Liver (tissue), 8 donors: ENCODE measurements at regions not wholly inside any gene's neighbourhood (a gene's known extent, or its start where the extent isn't known, plus 50 kb on each side); places are given as distances from the start of the nearest gene placed in this dataset.

Experiments used
- DNase-seq: peaks from one replicate; pipeline ENCODE4 v3.0.0-alpha.2; 2017; ENCODE audit warnings: low spot score
- H3K27ac ChIP-seq, 2 donors: one replicate each; pipeline ENCODE4 v1.7.0; 2013; ENCODE audit warnings: inconsistent platforms in 2 of 2, low read length in 2 of 2, control low read depth in 1 of 2, low read depth in 1 of 2, mild to moderate bottlenecking in 1 of 2
- H3K27me3 ChIP-seq, 4 donors: one replicate each; pipeline versions ENCODE4 v1.6.1 to v1.7.0; 2013; ENCODE audit warnings: low read length in 3 of 4, inconsistent platforms in 1 of 4, mild to moderate bottlenecking in 1 of 4, moderate library complexity in 1 of 4; ENCODE audit not compliant: control insufficient read depth in 4 of 4, insufficient read depth in 4 of 4
- H3K36me3 ChIP-seq, 4 donors: one replicate each; pipeline versions ENCODE4 v1.6.1 to v1.7.0; 2013; ENCODE audit warnings: low read length in 3 of 4, mild to moderate bottlenecking in 3 of 4, low read depth in 1 of 4, moderate library complexity in 1 of 4; ENCODE audit not compliant: control insufficient read depth in 4 of 4, insufficient read depth in 3 of 4
- H3K4me1 ChIP-seq, 4 donors: one replicate each; pipeline versions ENCODE4 v1.6.1 to v1.7.0; 2013; ENCODE audit warnings: low read length in 3 of 4, mild to moderate bottlenecking in 3 of 4, moderate library complexity in 1 of 4; ENCODE audit not compliant: control insufficient read depth in 4 of 4, insufficient read depth in 4 of 4
- H3K4me3 ChIP-seq, 3 donors: one replicate each; pipeline versions ENCODE4 v1.6.1 to v1.7.0; 2013; ENCODE audit warnings: low read length in 3 of 3, control low read depth in 1 of 3, low read depth in 1 of 3, mild to moderate bottlenecking in 1 of 3
- H3K9ac ChIP-seq, 2 donors: one replicate each; pipeline ENCODE4 v1.7.0; 2013; ENCODE audit warnings: low read length in 2 of 2, mild to moderate bottlenecking in 2 of 2, moderate library complexity in 2 of 2, control low read depth in 1 of 2, low read depth in 1 of 2
- H3K9me3 ChIP-seq, 4 donors: one replicate each; pipeline versions ENCODE4 v1.6.1 to v1.7.0; 2013; ENCODE audit warnings: low read length in 3 of 4; ENCODE audit not compliant: control insufficient read depth in 4 of 4
- EGR1 ChIP-seq, 2 donors: IDR thresholded peaks; 2 replicates each; pipeline ENCODE4 v1.6.1; 2016 to 2018; ENCODE audit warnings: antibody characterized with exemption in 2 of 2, low read depth in 2 of 2
- FOXA1 ChIP-seq: IDR thresholded peaks from 2 replicates; pipeline ENCODE4 v1.6.1; 2016; ENCODE audit warnings: antibody characterized with exemption
- FOXA2 ChIP-seq: IDR thresholded peaks from 2 replicates; pipeline ENCODE4 v1.6.1; 2016; ENCODE audit warnings: antibody characterized with exemption
- GABPA ChIP-seq, 2 donors: IDR thresholded peaks in 1 of 2; conservative IDR thresholded peaks in 1 of 2; 2 replicates each; pipeline ENCODE4 v1.6.1; 2016; ENCODE audit warnings: antibody characterized with exemption in 2 of 2, mild to moderate bottlenecking in 1 of 2, moderate library complexity in 1 of 2
- HNF4A ChIP-seq, 2 donors: conservative IDR thresholded peaks; 2 replicates each; pipeline ENCODE4 v1.6.1; 2016; ENCODE audit warnings: antibody characterized with exemption in 2 of 2, mild to moderate bottlenecking in 2 of 2
- HNF4G ChIP-seq: IDR thresholded peaks from 2 replicates; pipeline ENCODE4 v1.6.1; 2016; ENCODE audit warnings: antibody characterized with exemption
- JUND ChIP-seq, 2 donors: IDR thresholded peaks; 2 replicates each; pipeline ENCODE4 v1.6.1; 2016; ENCODE audit warnings: antibody characterized with exemption in 2 of 2
- NR2F2 ChIP-seq: IDR thresholded peaks from 2 replicates; pipeline ENCODE4 v1.6.1; 2016; ENCODE audit warnings: antibody characterized with exemption
- RAD21 ChIP-seq, 2 donors: IDR thresholded peaks; 2 replicates each; pipeline ENCODE4 v1.6.1; 2016; ENCODE audit warnings: antibody characterized with exemption in 2 of 2, mild to moderate bottlenecking in 2 of 2
- RXRA ChIP-seq, 2 donors: IDR thresholded peaks; 2 replicates each; pipeline ENCODE4 v1.6.1; 2017 to 2018; ENCODE audit warnings: antibody characterized with exemption in 2 of 2, mild to moderate bottlenecking in 1 of 2
- SP1 ChIP-seq: IDR thresholded peaks from 2 replicates; pipeline ENCODE4 v1.6.1; 2018; ENCODE audit warnings: antibody characterized with exemption, mild to moderate bottlenecking
- TAF1 ChIP-seq: conservative IDR thresholded peaks from 2 replicates; pipeline ENCODE4 v1.6.1; 2016; ENCODE audit warnings: antibody characterized with exemption, mild to moderate bottlenecking
- YY1 ChIP-seq: IDR thresholded peaks from 2 replicates; pipeline ENCODE4 v1.6.1; 2016; ENCODE audit warnings: antibody characterized with exemption, mild to moderate bottlenecking
- WGBS: extraction: QIAGEN DNeasy Blood & Tissue Kit; methylation state at CpG from one replicate; pipeline ENCODE4 v1.1.7; 2013; 5-methylcytosine and 5-hydroxymethylcytosine counted together
- TF ChIP-seq, protein P1 (sequence below): IDR thresholded peaks from 2 replicates; pipeline ENCODE4 v1.6.1; 2016; ENCODE audit warnings: antibody characterized with exemption, mild to moderate bottlenecking
- TF ChIP-seq, protein P2 (sequence below): IDR thresholded peaks from 2 replicates; pipeline ENCODE4 v1.6.1; 2016; ENCODE audit warnings: antibody characterized with exemption
- TF ChIP-seq, protein P3 (sequence below): fragments of 150-350 bp; IDR thresholded peaks from 2 replicates; pipeline ENCODE4 v1.5.1; 2017; ENCODE audit warnings: improper control_type of control experiment, low read depth, low read length; ENCODE audit not compliant: missing input control
- TF ChIP-seq, protein P4 (sequence below): IDR thresholded peaks from 2 replicates; pipeline ENCODE4 v1.6.1; 2016; ENCODE audit warnings: antibody characterized with exemption
- TF ChIP-seq, protein P5 (sequence below): IDR thresholded peaks from 2 replicates; pipeline ENCODE4 v1.6.1; 2016; ENCODE audit warnings: antibody characterized with exemption
- donor health status: healthy.
- donor health status: healthy.
- donor health status: healthy.
- donor health status: healthy.
- donor health status: healthy.

DNA sequence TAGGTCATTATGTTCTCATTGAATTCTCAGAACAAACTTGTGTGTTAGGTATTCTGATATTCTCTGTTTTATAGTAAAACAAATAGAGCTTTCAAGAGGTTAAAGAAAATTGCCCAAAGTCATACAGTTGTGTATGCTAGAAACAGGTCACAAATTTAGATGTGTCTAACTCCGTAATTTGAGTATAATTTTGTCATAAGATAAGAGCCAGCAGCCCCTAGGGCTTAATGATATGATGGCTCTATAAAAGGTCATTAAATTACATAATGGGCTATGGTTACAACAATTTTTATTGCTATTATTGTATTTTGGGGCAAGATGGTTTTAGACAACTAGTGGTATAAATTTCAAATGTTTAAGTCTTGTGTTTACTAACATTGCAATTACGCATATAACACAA, 701.9 kb downstream of the LUZP2 start:
- Histone ChIP-seq H3K9me3 (no peaks in the 10 kb centered on the region), H3K4me3 (no peak overlapping the region), H3K27ac (no peak overlapping the region), H3K27me3 (no peaks in the 10 kb centered on the region), H3K36me3 (no peaks in the 10 kb centered on the region), H3K9ac (no peak overlapping the region), H3K4me1 (no peaks in the 10 kb centered on the region)
- DNase-seq: no peak
- 79% methylated on average over 2 of the region's 2 CpGs for WGBS
- TF ChIP-seq FOXA2: no peak
- no peak for TF ChIP-seq YY1
- no peak for TF ChIP-seq JUND (IDR thresholded peaks at IDR 0.05)
- no peak for TF ChIP-seq GABPA (IDR thresholded peaks at IDR 0.05 in 1 of 2, conservative IDR thresholded peaks at IDR 0.05 in 1 of 2)
- TF ChIP-seq SP1: no peak
- TF ChIP-seq EGR1 (IDR thresholded peaks at IDR 0.05; ENCODE audit: low read depth in 2 of 2): no peak
- TF ChIP-seq, protein P1, sequence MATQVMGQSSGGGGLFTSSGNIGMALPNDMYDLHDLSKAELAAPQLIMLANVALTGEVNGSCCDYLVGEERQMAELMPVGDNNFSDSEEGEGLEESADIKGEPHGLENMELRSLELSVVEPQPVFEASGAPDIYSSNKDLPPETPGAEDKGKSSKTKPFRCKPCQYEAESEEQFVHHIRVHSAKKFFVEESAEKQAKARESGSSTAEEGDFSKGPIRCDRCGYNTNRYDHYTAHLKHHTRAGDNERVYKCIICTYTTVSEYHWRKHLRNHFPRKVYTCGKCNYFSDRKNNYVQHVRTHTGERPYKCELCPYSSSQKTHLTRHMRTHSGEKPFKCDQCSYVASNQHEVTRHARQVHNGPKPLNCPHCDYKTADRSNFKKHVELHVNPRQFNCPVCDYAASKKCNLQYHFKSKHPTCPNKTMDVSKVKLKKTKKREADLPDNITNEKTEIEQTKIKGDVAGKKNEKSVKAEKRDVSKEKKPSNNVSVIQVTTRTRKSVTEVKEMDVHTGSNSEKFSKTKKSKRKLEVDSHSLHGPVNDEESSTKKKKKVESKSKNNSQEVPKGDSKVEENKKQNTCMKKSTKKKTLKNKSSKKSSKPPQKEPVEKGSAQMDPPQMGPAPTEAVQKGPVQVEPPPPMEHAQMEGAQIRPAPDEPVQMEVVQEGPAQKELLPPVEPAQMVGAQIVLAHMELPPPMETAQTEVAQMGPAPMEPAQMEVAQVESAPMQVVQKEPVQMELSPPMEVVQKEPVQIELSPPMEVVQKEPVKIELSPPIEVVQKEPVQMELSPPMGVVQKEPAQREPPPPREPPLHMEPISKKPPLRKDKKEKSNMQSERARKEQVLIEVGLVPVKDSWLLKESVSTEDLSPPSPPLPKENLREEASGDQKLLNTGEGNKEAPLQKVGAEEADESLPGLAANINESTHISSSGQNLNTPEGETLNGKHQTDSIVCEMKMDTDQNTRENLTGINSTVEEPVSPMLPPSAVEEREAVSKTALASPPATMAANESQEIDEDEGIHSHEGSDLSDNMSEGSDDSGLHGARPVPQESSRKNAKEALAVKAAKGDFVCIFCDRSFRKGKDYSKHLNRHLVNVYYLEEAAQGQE: no peak
- TF ChIP-seq HNF4G: no peak
- no peak for TF ChIP-seq TAF1
- TF ChIP-seq, protein P2, sequence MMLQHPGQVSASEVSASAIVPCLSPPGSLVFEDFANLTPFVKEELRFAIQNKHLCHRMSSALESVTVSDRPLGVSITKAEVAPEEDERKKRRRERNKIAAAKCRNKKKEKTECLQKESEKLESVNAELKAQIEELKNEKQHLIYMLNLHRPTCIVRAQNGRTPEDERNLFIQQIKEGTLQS: no peak
- TF ChIP-seq, protein P3, sequence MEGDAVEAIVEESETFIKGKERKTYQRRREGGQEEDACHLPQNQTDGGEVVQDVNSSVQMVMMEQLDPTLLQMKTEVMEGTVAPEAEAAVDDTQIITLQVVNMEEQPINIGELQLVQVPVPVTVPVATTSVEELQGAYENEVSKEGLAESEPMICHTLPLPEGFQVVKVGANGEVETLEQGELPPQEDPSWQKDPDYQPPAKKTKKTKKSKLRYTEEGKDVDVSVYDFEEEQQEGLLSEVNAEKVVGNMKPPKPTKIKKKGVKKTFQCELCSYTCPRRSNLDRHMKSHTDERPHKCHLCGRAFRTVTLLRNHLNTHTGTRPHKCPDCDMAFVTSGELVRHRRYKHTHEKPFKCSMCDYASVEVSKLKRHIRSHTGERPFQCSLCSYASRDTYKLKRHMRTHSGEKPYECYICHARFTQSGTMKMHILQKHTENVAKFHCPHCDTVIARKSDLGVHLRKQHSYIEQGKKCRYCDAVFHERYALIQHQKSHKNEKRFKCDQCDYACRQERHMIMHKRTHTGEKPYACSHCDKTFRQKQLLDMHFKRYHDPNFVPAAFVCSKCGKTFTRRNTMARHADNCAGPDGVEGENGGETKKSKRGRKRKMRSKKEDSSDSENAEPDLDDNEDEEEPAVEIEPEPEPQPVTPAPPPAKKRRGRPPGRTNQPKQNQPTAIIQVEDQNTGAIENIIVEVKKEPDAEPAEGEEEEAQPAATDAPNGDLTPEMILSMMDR: no peak
- no peak for TF ChIP-seq RXRA (IDR thresholded peaks at IDR 0.05)
- TF ChIP-seq RAD21 (IDR thresholded peaks at IDR 0.05): no peak
- TF ChIP-seq, protein P4, sequence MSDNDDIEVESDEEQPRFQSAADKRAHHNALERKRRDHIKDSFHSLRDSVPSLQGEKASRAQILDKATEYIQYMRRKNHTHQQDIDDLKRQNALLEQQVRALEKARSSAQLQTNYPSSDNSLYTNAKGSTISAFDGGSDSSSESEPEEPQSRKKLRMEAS: no peak
- no peak for TF ChIP-seq FOXA1
- TF ChIP-seq HNF4A (conservative IDR thresholded peaks at IDR 0.05): no peak
- no peak for TF ChIP-seq NR2F2
- TF ChIP-seq, protein P5, sequence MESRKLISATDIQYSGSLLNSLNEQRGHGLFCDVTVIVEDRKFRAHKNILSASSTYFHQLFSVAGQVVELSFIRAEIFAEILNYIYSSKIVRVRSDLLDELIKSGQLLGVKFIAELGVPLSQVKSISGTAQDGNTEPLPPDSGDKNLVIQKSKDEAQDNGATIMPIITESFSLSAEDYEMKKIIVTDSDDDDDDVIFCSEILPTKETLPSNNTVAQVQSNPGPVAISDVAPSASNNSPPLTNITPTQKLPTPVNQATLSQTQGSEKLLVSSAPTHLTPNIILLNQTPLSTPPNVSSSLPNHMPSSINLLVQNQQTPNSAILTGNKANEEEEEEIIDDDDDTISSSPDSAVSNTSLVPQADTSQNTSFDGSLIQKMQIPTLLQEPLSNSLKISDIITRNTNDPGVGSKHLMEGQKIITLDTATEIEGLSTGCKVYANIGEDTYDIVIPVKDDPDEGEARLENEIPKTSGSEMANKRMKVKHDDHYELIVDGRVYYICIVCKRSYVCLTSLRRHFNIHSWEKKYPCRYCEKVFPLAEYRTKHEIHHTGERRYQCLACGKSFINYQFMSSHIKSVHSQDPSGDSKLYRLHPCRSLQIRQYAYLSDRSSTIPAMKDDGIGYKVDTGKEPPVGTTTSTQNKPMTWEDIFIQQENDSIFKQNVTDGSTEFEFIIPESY: no peak
